Esophagus squamous epithelium (tissue), 4 donors: ENCODE measurements at regions not wholly inside any gene's neighbourhood (a gene's known extent, or its start where the extent isn't known, plus 50 kb on each side); places are given as distances from the start of the nearest gene placed in this dataset.

ENCODE experiments used
- CTCF ChIP-seq, 6 experiments: fragments of 450-650 bp in 4 of 6; fragments of 200-600 bp in 2 of 6; sonication (generic) in 2 of 6; IDR thresholded peaks; one replicate each; pipeline ENCODE4 v1.5.1; 2016 to 2019; ENCODE audit warnings: antibody characterized with exemption in 6 of 6, mild to moderate bottlenecking in 4 of 6, moderate library complexity in 4 of 6
- POLR2A ChIP-seq, 4 donors: fragments of 450-650 bp; IDR thresholded peaks; one replicate each; pipeline ENCODE4 v1.6.1; 2017; ENCODE audit warnings: antibody characterized with exemption in 4 of 4, mild to moderate bottlenecking in 4 of 4, moderate library complexity in 3 of 4

- TF ChIP-seq CTCF (IDR thresholded peaks at IDR 0.05) (no peak), POLR2A (IDR thresholded peaks at IDR 0.05) (no peak)
These were observed 246.9 kb downstream of the CGGBP1 start for GRCh38 chr3:87811953-87812352.
